Caco-2 (cell line): ENCODE measurements at regions not wholly inside any gene's neighbourhood (a gene's known extent, or its start where the extent isn't known, plus 50 kb on each side); places are given as distances from the start of the nearest gene placed in this dataset.

Experiments
- BruUV-seq: library from RNA; stranded (reverse); fragments of 400-500 nt; replicated peaks from 2 replicates; lab custom pipeline; 2021; lab: Mats Ljungman, UMichigan
- CTCF ChIA-PET: fragments of 300-600 bp; sonication (Branson Sonifier 250); formaldehyde crosslinking; loops from one replicate; lab custom pipeline; 2022; ENCODE audit warnings: antibody characterized with exemption; lab: Charles Lee
- POLR2A ChIA-PET: fragments of 300-600 bp; sonication (Branson Sonifier 250); formaldehyde crosslinking; loops from one replicate; lab custom pipeline; 2022; ENCODE audit warnings: antibody characterized with exemption; lab: Charles Lee
- DNase-seq, 2 experiments: peaks; one replicate each; pipeline versions ENCODE4 v3.0.0 to v3.0.0-alpha.2; 2020 to 2022
- H3K27me3 ChIP-seq: replicated peaks from 2 replicates; pipeline ENCODE4 v1.6.0; 2011; ENCODE audit warnings: low read length; ENCODE audit not compliant: control insufficient read depth, insufficient read depth
- H3K36me3 ChIP-seq: 2 replicates; pipeline ENCODE4 v1.5.1; 2011; ENCODE audit warnings: low read length; ENCODE audit not compliant: control insufficient read depth, insufficient read depth
- H3K4me1 ChIP-seq: fragments of 250-450 bp; sonication (Bioruptor Pico); 2 replicates; pipeline ENCODE4 v1.5.1; 2020; ENCODE audit warnings: mild to moderate bottlenecking
- H3K4me3 ChIP-seq: 2 replicates; pipeline ENCODE4 v1.5.1; 2011; ENCODE audit warnings: low read depth, mild to moderate bottlenecking, control low read depth, low read length
- H3K9me3 ChIP-seq: fragments of 250-450 bp; sonication (Bioruptor Pico); 2 replicates; pipeline ENCODE4 v1.5.1; 2020; ENCODE audit warnings: mild to moderate bottlenecking, moderate library complexity
- H3K27ac Mint-ChIP-seq: one replicate; pipeline ENCODE4 v1.8.0; 2022; ENCODE audit warnings: mixed read lengths; ENCODE audit not compliant: unreplicated experiment
- H3K27me3 Mint-ChIP-seq: one replicate; pipeline ENCODE4 v1.8.0; 2022; ENCODE audit warnings: mixed read lengths; ENCODE audit not compliant: insufficient read depth, unreplicated experiment
- H3K36me3 Mint-ChIP-seq: one replicate; pipeline ENCODE4 v1.8.0; 2022; ENCODE audit warnings: mild to moderate bottlenecking, mixed read lengths; ENCODE audit not compliant: insufficient read depth, unreplicated experiment
- H3K4me1 Mint-ChIP-seq: one replicate; pipeline ENCODE4 v1.8.0; 2022; ENCODE audit warnings: low read depth, mixed read lengths; ENCODE audit not compliant: unreplicated experiment
- H3K4me3 Mint-ChIP-seq: one replicate; pipeline ENCODE4 v1.8.0; 2022; ENCODE audit warnings: mild to moderate bottlenecking, moderate library complexity, mixed read lengths; ENCODE audit not compliant: unreplicated experiment
- H3K9me3 Mint-ChIP-seq: one replicate; pipeline ENCODE4 v1.8.0; 2022; ENCODE audit warnings: mixed read lengths; ENCODE audit not compliant: unreplicated experiment
- intact Hi-C: fragments of 100-400 bp; cut with micrococcal nuclease; formaldehyde crosslinking; loops from one replicate; pipeline ENCODE4 v1.10.0; 2022; ENCODE audit not compliant: unreplicated experiment
- TF ChIP-seq, protein P1 (sequence below), 2 experiments: fragments of 200-600 bp in 1 of 2; IDR thresholded peaks; 1 replicate in 1 of 2; 2 replicates in 1 of 2; pipeline versions ENCODE4 v1.5.1 to v1.8.0; 2011 to 2022; ENCODE audit warnings: antibody characterized with exemption in 1 of 2, control low read depth in 1 of 2, inconsistent platforms in 1 of 2, low read depth in 1 of 2, low read length in 1 of 2, mild to moderate bottlenecking in 1 of 2, moderate library complexity in 1 of 2; ENCODE audit not compliant: insufficient read depth in 1 of 2, severe bottlenecking in 1 of 2, unreplicated experiment in 1 of 2

DNA sequence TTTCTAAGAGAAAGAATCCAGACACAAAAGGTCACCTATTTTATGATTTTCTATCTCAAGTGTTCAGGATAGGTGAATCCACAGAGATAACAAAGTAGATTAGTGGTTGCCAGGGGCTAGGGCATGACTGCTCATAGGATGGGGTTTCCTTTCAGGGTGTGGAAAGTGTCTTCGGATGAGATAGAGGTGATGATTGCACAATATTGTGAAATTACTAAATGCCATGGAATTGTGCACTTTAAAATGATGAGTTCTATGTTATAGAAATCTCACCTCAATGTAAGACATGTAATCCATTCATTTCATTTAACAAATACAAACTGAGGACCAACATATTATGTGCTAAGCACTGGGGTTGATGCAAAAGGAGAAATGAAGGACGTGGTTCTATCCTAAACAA is 76.4 kb upstream of the GALNT17 start:
- TF ChIP-seq, protein P1, sequence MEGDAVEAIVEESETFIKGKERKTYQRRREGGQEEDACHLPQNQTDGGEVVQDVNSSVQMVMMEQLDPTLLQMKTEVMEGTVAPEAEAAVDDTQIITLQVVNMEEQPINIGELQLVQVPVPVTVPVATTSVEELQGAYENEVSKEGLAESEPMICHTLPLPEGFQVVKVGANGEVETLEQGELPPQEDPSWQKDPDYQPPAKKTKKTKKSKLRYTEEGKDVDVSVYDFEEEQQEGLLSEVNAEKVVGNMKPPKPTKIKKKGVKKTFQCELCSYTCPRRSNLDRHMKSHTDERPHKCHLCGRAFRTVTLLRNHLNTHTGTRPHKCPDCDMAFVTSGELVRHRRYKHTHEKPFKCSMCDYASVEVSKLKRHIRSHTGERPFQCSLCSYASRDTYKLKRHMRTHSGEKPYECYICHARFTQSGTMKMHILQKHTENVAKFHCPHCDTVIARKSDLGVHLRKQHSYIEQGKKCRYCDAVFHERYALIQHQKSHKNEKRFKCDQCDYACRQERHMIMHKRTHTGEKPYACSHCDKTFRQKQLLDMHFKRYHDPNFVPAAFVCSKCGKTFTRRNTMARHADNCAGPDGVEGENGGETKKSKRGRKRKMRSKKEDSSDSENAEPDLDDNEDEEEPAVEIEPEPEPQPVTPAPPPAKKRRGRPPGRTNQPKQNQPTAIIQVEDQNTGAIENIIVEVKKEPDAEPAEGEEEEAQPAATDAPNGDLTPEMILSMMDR (IDR thresholded peaks at IDR 0.05; ENCODE audit: insufficient read depth in 1 of 2, low read depth in 1 of 2, low read length in 1 of 2, severe bottlenecking in 1 of 2, unreplicated experiment in 1 of 2) = no peak
- peaks cover 34% of the 10 kb centered on the region for H3K9me3 Mint-ChIP-seq
- H3K27ac Mint-ChIP-seq = no peak overlapping the region
- H3K36me3 Mint-ChIP-seq = no peaks in the 10 kb centered on the region
- ChIA-PET CTCF (no interaction called here), POLR2A (no interaction called here)
- no peak for DNase-seq
- H3K9me3 ChIP-seq = no peaks in the 10 kb centered on the region; the same call in 1 of the 2 replicates
- no peaks in the 10 kb centered on the region for H3K27me3 Mint-ChIP-seq
- H3K27me3 ChIP-seq = no peaks in the 10 kb centered on the region
- H3K36me3 ChIP-seq = no peaks in the 10 kb centered on the region
- no peak overlapping the region for H3K4me3 ChIP-seq
- intact Hi-C loops = no loop called here
- H3K4me1 ChIP-seq = no peaks in the 10 kb centered on the region
- H3K4me3 Mint-ChIP-seq = no peak overlapping the region
- BruUV-seq = no TSS peak
- no peaks in the 10 kb centered on the region for H3K4me1 Mint-ChIP-seq

GRCh38 chr7:71077743-71078476 is 54.0 kb upstream of the GALNT17 start:
- peaks cover 35% of the 10 kb centered on the region for H3K9me3 Mint-ChIP-seq
- H3K4me3 Mint-ChIP-seq = no peak overlapping the region
- TF ChIP-seq, protein P1 (IDR thresholded peaks at IDR 0.05; ENCODE audit: insufficient read depth in 1 of 2, low read depth in 1 of 2, low read length in 1 of 2, severe bottlenecking in 1 of 2, unreplicated experiment in 1 of 2) = no peak
- DNase-seq = no peak
- Histone ChIP-seq H3K27me3 (no peaks in the 10 kb centered on the region), H3K9me3 (peaks cover 4% of the 10 kb centered on the region), H3K4me3 (no peak overlapping the region), H3K4me1 (no peaks in the 10 kb centered on the region), H3K36me3 (no peaks in the 10 kb centered on the region)
- ChIA-PET POLR2A (no interaction called here), CTCF (no interaction called here)
- intact Hi-C loops = no loop called here
- no peak overlapping the region for H3K27ac Mint-ChIP-seq
- H3K27me3 Mint-ChIP-seq = no peaks in the 10 kb centered on the region
- H3K36me3 Mint-ChIP-seq = no peaks in the 10 kb centered on the region
- no peaks in the 10 kb centered on the region for H3K4me1 Mint-ChIP-seq
- BruUV-seq = no TSS peak
